DMS79 (cell line): ENCODE measurements at regions not wholly inside any gene's neighbourhood (a gene's known extent, or its start where the extent isn't known, plus 50 kb on each side); places are given as distances from the start of the nearest gene placed in this dataset.

Experiments
- DNase-seq: peaks from one replicate; lab custom pipeline; 2025; lab: John Stamatoyannopoulos, UW

GRCh38 chr6:138007014-138007472, 100.2 kb downstream of the PERP start:
- DNase-seq = no peak

- DNase-seq = no peak
Measured at GRCh38 chr6:138008791-138009190, 98.4 kb downstream of the PERP start.

DNA sequence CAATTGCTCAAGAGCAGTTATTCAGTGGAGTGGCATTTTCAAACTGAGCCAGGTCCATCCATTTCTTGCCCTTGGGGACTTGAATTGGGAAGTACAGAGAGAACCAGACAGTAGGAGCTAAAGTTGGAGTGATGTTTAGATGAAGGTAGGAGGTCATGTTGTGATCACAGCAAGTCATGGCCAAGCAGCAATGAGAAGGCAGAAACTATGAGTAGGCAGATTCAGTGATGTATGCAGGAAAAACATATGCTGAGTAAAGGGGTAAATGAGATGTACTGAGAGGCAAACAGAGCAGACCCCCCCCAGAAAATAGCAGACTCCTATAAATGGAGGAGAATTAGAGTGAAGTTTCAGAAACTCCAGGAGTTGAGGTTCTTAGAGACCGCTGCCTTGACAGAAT, 95.8 kb downstream of the PERP start:
- no peak for DNase-seq

GRCh38 chr6:138012682-138013081, 94.5 kb downstream of the PERP start:
- DNase-seq = peak; percentile 5

DNA sequence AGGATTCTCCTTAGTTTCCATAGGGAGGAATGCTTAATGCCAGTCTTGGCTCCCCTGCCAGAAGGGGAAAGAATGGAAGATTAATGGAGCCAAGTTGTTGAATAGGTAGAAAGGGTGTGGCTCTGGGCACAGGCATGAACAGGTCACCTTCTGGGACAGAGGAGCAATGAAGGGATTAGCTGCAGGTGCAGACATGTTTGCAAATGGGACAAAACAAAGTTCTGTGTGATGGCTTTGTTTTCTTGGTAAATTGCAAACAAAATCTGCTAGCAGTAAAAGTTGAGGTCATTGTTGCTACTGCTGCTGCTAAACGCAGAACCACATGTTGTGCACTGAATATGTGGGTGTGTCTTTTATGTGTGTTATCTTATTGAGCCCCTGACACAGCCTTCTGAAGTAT, 93.3 kb downstream of the PERP start:
- no peak for DNase-seq

DNA sequence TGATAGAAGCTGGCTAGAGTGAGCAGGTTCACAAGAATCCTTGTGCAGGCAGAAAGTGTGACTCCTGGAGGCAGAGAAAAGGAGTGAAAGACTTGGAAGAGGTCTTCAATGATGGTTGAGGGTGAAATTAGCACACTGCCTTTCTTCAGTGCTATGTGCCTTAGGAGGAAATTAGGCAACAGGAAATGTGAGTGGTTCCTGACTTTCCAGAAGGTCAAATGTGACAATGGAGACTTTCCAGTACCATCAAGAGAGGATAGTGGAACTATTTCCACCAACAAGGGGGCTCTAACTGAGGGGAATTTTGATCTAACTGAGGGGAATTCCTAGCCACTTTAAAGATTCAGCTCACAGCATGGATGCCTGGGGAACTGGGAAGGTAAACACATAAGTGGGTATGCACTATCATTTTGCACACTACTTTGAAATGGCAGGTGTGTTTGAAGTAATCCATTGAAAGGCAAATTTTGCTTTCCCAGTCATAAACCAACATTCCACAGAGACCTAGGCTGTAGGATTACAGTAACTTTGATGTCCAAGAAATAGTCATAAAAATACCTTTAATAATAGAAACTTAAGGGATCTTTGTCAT, 90.0 kb downstream of the PERP start:
- no peak for DNase-seq

DNA sequence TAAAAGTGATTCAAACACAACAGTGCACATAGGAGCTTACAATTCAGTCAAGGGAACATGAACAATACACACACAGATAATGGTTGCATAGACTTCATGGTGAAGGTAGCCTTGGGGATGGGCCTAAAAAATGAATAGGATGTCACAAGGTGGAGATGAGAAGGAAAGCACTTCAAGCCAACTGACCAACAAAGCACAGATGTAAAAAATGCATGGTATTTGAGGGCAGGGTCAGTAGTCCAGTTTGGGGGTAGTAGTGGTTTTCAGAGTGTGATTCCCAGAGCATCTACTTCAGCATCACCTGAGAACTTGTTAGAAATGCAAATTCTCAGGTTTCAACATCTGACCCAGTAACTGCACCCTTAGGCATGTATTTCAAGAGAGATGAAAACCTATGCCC, 88.9 kb downstream of the PERP start:
- no peak for DNase-seq

DNA sequence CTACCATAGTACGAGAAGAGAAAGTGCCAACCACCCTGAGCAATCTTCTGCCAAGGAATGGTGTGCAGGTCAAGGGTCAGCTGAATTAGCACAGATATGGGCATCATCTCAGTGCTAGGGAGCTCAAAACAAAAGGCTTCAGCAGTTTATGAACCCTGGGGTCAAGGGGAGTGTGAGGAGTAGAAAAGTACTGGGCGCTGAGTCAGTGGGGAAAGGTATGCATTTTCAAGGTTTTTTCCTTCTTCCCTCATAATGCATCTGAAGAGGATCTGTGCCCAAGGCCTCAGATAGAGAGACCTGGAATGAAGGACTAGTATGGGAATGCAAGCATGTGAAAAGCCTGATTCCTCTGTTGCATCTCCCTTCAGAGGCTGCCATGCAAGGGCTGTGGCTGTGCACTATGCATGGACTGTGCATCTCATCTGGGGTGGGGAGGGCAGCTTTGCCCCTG, 81.7 kb downstream of the PERP start:
- no peak for DNase-seq

DNA sequence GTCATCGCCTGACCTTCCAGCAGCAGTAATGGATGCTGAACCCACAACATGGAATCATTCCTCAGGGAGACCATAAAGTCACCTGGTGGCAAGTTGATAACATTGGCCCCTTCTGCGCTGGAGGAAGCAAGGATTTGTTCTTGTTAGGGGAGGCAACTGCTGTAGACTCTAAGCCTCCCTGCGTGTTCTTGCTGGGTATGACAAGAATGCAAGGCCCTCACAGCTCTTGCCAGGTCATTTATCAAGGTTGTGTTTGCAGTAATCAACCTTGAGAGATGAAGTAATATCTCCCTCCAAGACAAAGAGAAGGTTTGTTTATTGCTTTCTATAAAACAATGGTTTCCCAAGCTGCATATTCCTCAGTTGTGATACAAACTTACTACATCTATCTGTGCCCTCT, 80.9 kb downstream of the PERP start:
- no peak for DNase-seq

- DNase-seq = peak; percentile 60
Measured at GRCh38 chr6:138028893-138029292, 78.3 kb downstream of the PERP start.

DNA sequence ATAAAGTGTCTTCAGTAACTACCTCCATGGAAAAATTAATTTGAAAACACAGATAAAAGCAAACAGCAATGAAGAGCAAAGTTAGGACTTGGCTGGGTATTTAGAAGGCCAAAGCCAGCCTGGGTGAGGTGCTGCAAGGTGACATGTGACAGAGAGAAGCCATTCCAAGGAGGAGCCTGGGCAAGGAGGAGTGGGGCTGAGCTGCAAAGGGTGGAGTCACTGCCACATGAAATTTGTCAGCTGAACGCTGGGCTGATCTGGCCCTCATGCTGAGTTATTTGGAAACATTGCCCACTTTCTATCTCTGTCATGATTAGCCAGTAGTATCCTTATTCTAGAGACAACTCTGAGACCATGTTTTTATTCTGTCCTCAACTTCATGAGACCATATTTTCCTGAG, 76.3 kb downstream of the PERP start:
- no peak for DNase-seq

DNA sequence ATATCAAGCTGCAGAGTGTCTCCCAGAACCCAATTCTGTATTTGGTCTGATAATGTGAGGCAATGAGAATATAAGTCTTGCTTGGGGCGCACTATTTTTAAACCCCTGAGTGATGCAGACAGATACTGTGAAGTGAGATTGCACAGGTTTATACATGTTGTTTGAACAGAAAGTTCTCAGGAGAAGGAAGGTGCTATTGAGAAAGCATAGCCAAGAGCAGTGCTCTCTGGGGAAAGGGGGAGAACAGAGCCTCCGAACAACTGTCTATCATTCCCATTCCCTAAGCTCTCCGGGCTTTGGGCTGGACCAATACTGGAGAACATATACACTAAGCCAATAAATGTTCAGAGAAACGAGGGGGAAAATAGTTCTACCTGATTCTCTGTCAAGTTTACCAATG, 75.8 kb downstream of the PERP start:
- no peak for DNase-seq

DNA sequence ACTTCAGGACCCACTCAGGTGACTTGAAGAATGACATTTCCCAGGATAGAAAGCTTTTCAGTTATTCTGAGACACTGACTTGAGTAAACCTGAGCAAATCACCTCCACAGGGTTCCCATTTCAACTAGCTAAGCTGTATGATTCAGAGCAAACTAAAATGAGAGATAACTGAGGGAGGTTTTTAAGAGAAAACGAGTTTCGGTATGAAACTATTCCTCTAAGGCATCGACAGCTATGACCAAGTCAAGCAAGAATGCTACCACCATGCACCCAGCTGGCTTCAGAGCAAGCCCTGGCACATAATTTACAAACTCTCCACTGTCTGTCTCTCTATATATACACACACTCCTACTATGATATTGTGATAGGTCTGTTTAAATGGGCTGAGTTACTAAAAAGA, 75.4 kb downstream of the PERP start:
- DNase-seq = no peak

DNA sequence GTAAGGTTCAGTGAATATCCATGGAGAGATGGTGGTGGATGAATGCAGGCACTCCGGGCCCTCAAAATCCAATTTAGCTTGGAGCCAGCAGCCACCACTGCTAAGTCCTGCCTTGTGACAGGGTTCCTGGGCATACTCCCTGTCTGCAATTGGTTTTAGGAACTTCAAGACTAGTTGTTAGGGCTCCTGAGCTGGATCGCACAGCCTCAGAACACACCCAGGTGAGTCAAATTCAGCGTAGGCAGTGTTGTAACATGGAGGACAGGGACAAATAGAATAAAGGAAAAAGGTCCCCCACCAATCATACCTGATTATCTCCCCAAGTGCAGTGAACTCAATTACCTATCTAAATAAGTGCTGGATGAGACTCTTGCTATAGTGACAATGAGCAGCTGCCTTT, 74.6 kb downstream of the PERP start:
- no peak for DNase-seq

DNA sequence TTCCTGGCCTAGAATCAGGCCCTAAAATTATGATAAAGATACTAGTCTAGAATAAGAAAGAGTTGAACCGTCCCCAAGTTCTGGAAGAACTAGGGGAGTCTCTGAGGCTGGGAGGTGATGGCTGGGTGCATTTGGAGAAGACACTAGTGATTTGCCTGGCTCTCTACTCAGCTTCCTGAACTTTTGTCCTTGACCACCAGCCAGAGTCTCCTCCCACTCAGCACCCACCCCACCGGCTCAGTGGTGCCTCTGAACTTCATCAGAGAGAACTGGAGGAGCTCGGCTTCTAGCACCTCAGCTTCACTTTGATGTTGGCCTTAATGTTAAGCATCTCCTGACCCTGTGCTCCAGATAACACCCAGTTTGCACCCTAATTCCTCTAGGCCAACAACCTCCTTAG, 73.0 kb downstream of the PERP start:
- no peak for DNase-seq

- no peak for DNase-seq
Measured at GRCh38 chr6:138035070-138035469, 72.1 kb downstream of the PERP start.

DNA sequence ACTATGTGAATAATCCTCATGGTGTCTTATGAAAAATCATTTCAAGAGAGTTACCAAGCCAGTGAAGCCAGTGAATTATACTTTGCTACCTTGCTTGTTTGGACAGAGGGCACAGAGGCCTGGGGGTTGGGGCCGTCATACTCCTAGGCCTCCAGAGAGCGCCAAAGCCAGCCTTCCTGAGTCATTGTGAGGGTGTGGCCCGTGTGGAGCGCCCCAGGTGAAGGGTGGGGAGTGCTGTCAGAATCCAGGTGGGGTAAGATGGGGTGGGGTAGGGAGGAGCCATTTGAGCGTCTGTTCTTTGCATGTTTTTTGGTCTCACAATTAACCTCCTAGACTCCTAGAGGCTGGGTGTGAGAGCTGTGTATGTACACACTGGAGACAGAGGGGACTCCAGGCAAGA, 71.1 kb downstream of the PERP start:
- no peak for DNase-seq

GRCh38 chr6:138037009-138037504, 70.2 kb downstream of the PERP start:
- peak; percentile 43 for DNase-seq

- DNase-seq = peak; percentile 81
Measured at GRCh38 chr6:138038142-138038870, 68.9 kb downstream of the PERP start.
